ENCODE measurements at regions not wholly inside any gene's neighbourhood (a gene's known extent, or its start where the extent isn't known, plus 50 kb on each side); places are given as distances from the start of the nearest gene placed in this dataset.

GRCh38 chr1:47608296-47608875 is 170.5 kb downstream of the FOXD2 start:
- no peak for DNase-seq

DNA sequence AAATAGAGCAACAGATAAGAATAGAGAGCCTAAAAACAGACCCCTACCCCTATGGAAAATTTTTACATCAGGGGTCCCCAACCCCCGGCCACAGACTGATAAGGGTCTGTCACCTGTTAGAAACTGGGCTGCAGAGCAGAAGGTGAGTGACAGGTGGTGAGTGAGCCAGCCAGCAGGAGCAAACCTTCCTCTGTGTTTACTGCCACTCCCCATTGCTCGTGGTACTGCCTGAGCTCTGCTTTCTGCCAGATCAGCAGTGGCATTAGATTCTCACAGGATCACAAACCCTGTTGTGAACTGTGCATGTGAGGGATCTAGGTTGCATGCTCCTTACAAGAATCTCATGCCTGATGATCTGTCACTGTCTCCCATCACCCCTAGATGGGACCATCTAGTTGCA is 174.1 kb downstream of the FOXD2 start:
- no peak for DNase-seq

DNA sequence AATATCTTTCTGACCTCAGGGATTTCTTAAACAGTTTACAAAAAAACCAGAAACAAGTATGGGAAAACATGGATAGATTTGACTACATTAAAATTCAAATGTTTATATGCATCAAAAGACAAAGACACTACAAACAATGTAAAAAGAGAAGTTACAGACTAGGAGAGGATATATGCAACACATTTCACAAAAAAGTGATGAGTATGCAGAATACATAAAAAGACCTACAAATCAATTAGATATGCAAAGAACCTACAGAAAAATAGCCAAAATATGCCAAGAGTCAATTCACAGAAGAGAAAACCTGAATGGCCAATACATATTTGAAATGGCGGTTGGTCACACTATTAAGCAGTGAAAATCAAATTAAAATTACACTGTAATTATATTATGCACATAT is 175.0 kb downstream of the FOXD2 start:
- no peak for DNase-seq

DNA sequence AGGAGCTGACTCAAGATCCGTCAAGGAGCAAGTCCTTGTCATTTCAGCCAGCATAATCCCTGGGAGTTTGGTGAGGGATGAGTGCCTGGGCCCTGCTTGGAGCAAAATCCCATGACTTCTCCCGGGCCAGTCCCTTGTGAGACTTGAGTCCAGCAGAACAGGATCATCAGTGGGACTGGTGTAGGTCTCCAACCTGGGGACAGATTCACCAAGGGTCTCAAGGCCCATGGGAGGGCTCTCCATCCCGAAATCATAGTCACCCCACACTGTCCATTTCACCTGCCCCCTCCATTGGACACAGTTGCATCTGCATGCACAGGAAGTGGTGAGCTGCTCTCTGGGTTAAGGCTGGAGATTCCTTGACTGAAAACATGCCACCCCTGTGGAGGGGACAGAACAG is 178.2 kb downstream of the FOXD2 start:
- no peak for DNase-seq

- no peak for DNase-seq
Measured at GRCh38 chr1:47616906-47617305, 179.1 kb downstream of the FOXD2 start.

- no peak for DNase-seq
Measured at GRCh38 chr1:47617381-47618221, 179.8 kb downstream of the FOXD2 start.

- no peak for DNase-seq
Measured at GRCh38 chr1:47618222-47618720, 180.4 kb downstream of the FOXD2 start.

GRCh38 chr1:47618830-47619229 is 181.0 kb downstream of the FOXD2 start:
- DNase-seq, result no peak

GRCh38 chr1:47621483-47621882 is 183.6 kb downstream of the FOXD2 start:
- no peak for DNase-seq

- DNase-seq, result no peak
Measured at GRCh38 chr1:47621977-47622376, 184.1 kb downstream of the FOXD2 start.

DNA sequence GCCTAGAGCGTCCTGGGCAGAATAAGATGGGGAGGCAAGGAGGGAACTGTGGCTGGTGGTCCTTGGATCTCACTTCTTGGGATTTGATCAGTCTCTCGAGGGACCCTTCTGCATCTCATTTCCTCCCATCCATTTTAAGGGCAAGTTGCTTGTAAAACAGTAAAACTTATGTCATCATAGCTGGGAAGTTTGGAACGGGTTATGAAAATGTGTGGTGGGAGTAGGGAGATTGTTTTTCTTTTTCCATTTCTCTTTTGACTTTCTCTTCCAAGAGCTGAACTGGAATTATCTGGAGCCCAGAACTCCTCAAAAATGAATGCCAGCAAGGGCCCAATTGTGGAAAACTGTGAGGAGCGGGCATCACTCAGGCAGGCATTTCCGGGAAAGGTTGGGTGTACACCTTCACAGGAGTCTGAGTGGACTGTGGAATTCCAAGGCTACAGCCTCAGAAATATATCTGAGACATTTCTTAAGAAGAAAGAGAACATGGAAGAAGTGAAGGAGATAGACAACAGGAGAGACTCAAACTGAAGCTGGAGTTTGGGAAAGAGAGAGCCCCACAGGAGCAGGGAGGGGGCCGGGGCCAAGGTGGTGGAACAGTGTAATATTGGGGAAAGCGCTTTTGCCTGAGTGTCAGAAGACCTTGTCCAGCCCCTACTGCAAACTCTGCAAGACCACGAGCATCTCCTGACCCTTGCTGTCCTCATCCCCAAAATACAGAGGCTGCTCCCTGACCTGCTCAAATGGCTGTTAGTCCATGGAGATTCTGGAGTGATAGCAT is 185.1 kb downstream of the FOXD2 start:
- no peak for DNase-seq

DNA sequence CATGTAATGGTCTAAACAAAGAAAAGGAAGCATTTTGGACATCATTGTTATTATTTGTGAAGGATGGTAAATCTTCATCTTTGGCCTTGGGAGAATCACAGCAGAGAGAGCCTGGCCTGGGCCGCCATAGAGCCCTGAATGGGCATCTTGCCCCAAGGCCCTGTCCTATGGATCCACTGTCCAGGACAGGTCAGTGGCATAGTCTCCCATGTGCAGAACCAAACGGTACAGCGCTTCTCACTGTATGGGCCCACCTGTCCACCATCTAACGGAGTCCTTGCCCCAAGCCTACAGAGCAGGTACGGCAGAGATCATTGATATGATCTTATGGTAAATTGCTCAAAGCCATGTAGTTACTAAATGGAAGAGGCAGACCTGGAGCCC is 185.7 kb downstream of the FOXD2 start:
- DNase-seq, result no peak

DNA sequence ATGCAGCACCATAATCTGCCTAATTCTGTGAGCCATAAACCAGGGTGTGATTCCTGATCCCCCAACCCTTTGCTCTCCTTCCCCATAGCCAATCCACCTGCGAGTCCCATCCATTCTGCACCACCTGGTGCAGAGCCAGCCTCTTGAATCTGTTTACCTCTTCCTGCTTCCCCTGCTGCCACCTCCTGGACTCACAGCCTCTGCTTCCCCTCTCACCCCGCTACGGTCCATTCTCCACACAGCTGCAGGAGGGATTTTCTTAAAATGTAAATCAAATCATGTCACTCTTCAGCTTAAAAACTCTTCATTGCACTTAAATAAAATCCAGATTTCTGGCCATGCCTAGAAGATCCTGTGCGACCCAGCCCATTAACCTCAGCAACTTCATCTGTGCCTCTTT is 186.7 kb downstream of the FOXD2 start:
- no peak for DNase-seq

DNA sequence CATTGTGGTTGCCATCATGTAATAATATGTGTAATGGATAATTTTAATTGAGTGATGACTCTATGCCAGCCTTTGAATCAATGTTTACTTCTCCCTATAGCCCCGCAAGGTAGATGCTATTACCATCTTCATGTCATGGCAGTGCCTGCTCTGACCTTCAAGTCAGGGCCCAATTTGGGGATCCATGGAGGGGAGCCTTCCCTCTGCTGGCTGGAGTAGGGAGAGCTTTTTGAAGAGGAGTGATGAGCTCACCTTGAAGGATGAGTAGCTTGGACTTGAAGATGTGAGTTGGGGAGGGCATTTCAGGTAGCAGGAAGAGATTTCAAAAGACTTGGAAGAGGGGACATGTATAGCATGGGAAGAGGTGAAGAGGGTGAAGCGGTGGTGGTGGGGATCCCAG is 189.2 kb downstream of the FOXD2 start:
- no peak for DNase-seq

DNA sequence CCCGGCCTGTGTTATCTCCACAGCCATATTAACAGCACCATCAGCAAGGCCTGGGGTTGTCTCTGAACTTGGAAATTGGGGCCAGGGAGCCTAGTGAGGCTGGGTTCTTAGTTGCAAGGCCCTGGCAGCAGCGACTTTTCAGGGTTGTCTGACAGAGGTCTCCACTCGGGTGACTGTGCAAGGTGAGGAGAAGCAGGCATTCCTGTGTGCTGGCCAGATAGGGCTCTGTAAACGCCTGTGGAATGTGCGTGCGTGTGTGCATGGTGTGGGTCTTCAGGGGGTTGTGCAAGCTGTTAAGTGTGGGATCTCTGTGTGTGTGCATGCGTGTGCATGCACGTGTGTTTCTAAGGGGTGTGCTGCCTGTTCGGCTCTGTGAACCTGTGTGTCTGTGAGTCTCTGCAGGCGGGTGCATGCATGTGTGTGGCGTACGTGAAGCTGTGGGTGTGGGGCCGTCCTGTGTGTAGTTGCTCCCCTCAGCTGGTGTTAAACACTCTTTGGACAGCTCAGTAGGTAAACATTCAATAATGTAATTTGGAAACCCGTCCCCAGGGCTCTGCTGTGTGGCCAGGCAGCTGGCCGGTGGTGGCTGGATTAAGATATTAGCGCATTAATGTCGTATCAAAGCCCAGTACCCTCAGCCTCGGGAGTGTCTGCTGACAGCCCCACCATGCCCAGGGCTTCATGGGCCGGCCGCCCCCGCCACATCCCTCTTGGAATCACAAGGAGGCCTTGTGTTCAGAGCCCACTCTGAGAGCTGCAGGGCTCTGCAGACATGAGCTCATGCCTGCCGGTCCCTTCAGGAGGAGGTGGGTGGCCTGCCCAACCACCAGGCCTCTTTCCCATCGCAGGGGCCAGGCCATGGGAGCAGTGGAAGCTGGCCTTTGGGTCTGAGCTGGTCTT is 189.9 kb downstream of the FOXD2 start:
- DNase-seq, result no peak

- DNase-seq, result no peak
Measured at GRCh38 chr1:47629201-47629600, 191.4 kb downstream of the FOXD2 start.

DNA sequence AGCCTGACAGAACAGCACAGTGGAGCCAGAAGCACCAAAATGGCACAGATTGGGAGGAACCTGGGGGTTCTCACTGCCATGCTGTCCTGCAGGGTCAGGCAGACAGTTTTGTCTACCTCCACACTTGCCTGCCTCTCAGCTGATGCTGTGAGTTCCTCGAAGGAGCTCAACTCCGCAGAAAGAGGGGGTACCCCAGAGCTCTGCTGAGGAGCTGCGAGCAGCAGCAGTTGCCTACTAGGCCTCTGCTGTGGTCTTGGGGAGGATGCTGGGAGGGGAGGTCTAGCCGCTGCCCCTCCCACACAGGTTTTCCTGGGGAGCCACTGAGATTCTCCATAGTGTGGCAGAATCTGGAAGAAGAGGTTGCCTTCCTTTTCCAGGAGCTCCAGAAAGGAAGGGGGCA is 192.5 kb downstream of the FOXD2 start:
- no peak for DNase-seq

DNA sequence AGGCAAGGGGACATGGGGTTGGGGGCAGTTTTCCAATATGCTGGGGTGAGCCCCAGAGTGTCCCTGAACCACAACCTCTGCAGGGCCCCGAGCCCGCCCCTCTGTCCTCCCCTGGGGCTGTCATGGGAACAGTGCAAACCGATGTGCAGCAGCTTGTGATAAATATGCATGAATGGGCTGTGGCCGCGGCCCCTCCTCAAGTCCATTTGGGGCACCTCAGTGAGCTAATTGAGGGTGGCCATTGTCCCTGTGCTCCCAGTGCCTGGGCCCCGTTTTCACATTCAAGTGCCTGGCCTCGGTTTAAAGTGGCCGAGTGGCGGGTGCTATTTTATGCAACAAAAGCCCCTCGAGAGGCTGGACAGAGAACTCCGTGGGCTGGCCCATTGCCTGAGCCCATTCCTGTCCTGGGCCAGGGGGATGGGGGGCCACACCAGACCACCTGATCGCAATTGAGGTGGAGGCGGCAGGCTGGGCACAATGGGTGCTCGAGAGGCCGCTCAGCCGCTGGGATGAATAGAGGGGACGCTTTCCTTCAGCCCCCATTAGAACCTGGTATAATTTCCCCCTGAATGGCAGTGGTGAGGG is 193.7 kb downstream of the FOXD2 start:
- no peak for DNase-seq

GRCh38 chr1:47635111-47635510 is 197.3 kb downstream of the FOXD2 start:
- no peak for DNase-seq

DNA sequence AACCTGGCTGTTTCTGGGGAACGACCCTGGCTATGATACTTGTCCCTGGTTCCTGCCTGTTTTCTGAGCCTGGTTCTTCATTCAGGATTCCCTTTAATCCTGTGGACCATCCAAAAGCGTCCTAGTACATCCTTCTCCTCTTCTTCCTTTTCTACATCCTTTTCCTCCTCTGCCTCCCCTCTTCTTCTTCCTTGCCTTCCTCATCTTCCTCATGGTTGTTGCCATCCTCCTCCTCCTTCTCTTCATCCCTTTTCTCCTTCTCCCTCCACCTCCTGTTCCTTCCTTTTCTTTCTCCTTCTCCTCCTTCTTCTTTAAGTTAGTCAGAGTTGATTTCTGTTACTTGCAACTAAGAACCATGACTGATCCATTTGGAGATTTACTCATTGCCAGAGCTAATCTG is 197.8 kb downstream of the FOXD2 start:
- no peak for DNase-seq

GRCh38 chr1:47637111-47637685 is 199.4 kb downstream of the FOXD2 start:
- DNase-seq, result no peak

DNA sequence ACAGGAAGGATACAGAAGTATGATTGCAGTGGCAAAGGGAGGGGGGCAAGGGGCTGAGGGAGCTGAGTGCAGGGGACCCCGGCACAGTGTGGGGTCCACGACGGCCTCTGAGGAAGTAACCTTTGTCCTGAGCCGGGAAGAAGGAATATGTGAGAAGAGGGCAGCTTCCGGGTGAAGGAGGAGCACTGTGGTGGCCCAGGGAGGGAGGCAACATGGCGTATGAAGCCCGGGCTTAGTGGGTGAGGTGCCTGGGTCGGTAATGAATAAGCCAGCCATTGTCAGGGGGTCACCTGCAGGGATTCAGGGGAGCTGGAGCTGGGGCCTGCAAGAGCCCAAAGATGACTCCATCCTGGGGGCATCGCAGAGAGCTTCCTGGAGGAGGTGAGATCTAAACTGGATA is 200.4 kb downstream of the FOXD2 start:
- DNase-seq, result no peak
